ENCODE measurements at regions not wholly inside any gene's neighbourhood (a gene's known extent, or its start where the extent isn't known, plus 50 kb on each side); places are given as distances from the start of the nearest gene placed in this dataset.

- TF ChIP-seq, protein P1, sequence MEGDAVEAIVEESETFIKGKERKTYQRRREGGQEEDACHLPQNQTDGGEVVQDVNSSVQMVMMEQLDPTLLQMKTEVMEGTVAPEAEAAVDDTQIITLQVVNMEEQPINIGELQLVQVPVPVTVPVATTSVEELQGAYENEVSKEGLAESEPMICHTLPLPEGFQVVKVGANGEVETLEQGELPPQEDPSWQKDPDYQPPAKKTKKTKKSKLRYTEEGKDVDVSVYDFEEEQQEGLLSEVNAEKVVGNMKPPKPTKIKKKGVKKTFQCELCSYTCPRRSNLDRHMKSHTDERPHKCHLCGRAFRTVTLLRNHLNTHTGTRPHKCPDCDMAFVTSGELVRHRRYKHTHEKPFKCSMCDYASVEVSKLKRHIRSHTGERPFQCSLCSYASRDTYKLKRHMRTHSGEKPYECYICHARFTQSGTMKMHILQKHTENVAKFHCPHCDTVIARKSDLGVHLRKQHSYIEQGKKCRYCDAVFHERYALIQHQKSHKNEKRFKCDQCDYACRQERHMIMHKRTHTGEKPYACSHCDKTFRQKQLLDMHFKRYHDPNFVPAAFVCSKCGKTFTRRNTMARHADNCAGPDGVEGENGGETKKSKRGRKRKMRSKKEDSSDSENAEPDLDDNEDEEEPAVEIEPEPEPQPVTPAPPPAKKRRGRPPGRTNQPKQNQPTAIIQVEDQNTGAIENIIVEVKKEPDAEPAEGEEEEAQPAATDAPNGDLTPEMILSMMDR (IDR thresholded peaks at IDR 0.05; ENCODE audit: extremely low read depth in 1 of 2, insufficient read depth in 1 of 2, low read depth in 1 of 2, low read length in 2 of 2): no peak
- TF ChIP-seq EZH2 (IDR thresholded peaks at IDR 0.05; ENCODE audit: borderline replicate concordance, low read depth, low read length, severe bottlenecking): no peak
- TF ChIP-seq JUN (IDR thresholded peaks at IDR 0.05; ENCODE audit: borderline replicate concordance, insufficient read depth, insufficient read length, low read depth): no peak
- no peak for TF ChIP-seq POLR2A (IDR thresholded peaks at IDR 0.05; ENCODE audit: low read depth, low read length)
- TF ChIP-seq MAX (IDR thresholded peaks at IDR 0.05; ENCODE audit: insufficient read depth, insufficient read length): no peak
Observed at GRCh38 chr16:49923411-49923810, 67.5 kb upstream of the ZNF423 start.
